CD4-positive, alpha-beta memory T cell (primary cell): ENCODE measurements at regions not wholly inside any gene's neighbourhood (a gene's known extent, or its start where the extent isn't known, plus 50 kb on each side); places are given as distances from the start of the nearest gene placed in this dataset.

Experiments used
- CTCF ChIA-PET: fragments of 350-600 bp; sonication (Branson Sonifier 250); formaldehyde crosslinking; loops from one replicate; lab custom pipeline; 2021; ENCODE audit warnings: inconsistent platforms; ENCODE audit not compliant: partially characterized antibody; lab: Charles Lee
- POLR2A ChIA-PET: fragments of 350-600 bp; sonication (Branson Sonifier 250); formaldehyde crosslinking; loops from one replicate; lab custom pipeline; 2021; ENCODE audit not compliant: partially characterized antibody; lab: Charles Lee
- DNase-seq, 5 donors: peaks; one replicate each; pipeline versions ENCODE4 v3.0.0 to v3.0.0-alpha.2; 2020 to 2022; ENCODE audit warnings: mixed read lengths in 1 of 5
- H3K27ac ChIP-seq: one replicate; pipeline ENCODE4 v1.7.0; 2013; ENCODE audit warnings: low read depth, low read length
- H3K27me3 ChIP-seq: 2 replicates; pipeline ENCODE4 v1.7.0; 2013; ENCODE audit warnings: mild to moderate bottlenecking, low read length, moderate library complexity; ENCODE audit not compliant: insufficient read depth
- H3K36me3 ChIP-seq: 2 replicates; pipeline ENCODE4 v1.7.0; 2013; ENCODE audit warnings: mild to moderate bottlenecking, low read length, moderate library complexity; ENCODE audit not compliant: insufficient read depth
- H3K4me1 ChIP-seq: 2 replicates; pipeline ENCODE4 v1.7.0; 2013; ENCODE audit warnings: mild to moderate bottlenecking, low read length, moderate library complexity; ENCODE audit not compliant: insufficient read depth
- H3K4me3 ChIP-seq, 2 donors: one replicate each; pipeline ENCODE4 v1.7.0; 2013; ENCODE audit warnings: low read length in 2 of 2, mild to moderate bottlenecking in 1 of 2
- H3K9me3 ChIP-seq, 2 donors: one replicate each; pipeline ENCODE4 v1.7.0; 2013; ENCODE audit warnings: low read length in 2 of 2, control low read depth in 1 of 2; ENCODE audit not compliant: control insufficient read depth in 1 of 2
- H3K27ac Mint-ChIP-seq, 7 donors: one replicate each; pipeline ENCODE4 v1.8.0; 2020 to 2021; ENCODE audit warnings: mixed read lengths in 7 of 7, mild to moderate bottlenecking in 6 of 7, inconsistent platforms in 3 of 7, moderate library complexity in 3 of 7
- H3K27me3 Mint-ChIP-seq, 2 donors: one replicate each; pipeline ENCODE4 v1.8.0; 2020 to 2021; ENCODE audit warnings: mixed read lengths in 2 of 2
- H3K36me3 Mint-ChIP-seq, 2 donors: one replicate each; pipeline ENCODE4 v1.8.0; 2020 to 2021; ENCODE audit warnings: mixed read lengths in 2 of 2, inconsistent platforms in 1 of 2, mild to moderate bottlenecking in 1 of 2
- H3K4me1 Mint-ChIP-seq, 4 donors: one replicate each; pipeline ENCODE4 v1.8.0; 2020 to 2021; ENCODE audit warnings: mixed read lengths in 4 of 4, mild to moderate bottlenecking in 1 of 4
- H3K4me3 Mint-ChIP-seq, 8 donors: one replicate each; pipeline ENCODE4 v1.8.0; 2020 to 2021; ENCODE audit warnings: mixed read lengths in 8 of 8, mild to moderate bottlenecking in 7 of 8, moderate library complexity in 6 of 8, inconsistent platforms in 3 of 8
- H3K9me3 Mint-ChIP-seq, 8 donors: one replicate each; pipeline ENCODE4 v1.8.0; 2020 to 2021; ENCODE audit warnings: mixed read lengths in 8 of 8, mild to moderate bottlenecking in 5 of 8, inconsistent platforms in 3 of 8, moderate library complexity in 1 of 8
- intact Hi-C: fragments of 100-400 bp; cut with micrococcal nuclease; formaldehyde crosslinking; loops from one replicate; pipeline ENCODE4 v1.15.1; 2023

DNA sequence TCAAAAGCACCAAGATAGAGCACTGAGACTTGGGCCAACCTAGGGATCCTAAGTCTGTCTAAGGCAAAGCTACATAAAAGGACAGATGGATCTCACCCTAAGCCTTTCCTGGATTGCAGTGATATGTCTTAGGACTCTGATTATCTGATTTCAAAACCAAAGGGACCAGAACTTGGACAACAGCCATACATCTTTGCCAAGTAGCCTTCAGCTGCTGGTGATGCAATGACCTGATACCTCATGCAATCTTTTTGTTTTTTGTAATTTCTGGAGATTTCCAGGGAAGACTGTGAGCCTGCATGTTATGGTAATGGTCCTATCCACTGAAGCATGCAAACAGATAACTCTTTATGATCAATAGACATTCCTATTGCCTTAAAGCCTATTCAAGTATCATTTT lies 230.4 kb upstream of the MTNR1B start:
- H3K27ac ChIP-seq: no peak overlapping the region
- ChIA-PET POLR2A (no interaction called here), CTCF (no interaction called here)
- no peaks in the 10 kb centered on the region for H3K36me3 Mint-ChIP-seq
- peaks cover 0 to 3% (median 0%) of the 10 kb centered on the region in 8 donors for H3K9me3 Mint-ChIP-seq
- no peak overlapping the region for H3K27ac Mint-ChIP-seq
- H3K36me3 ChIP-seq: no peaks in the 10 kb centered on the region
- DNase-seq: no peak
- H3K27me3 ChIP-seq: no peaks in the 10 kb centered on the region
- H3K4me3 ChIP-seq: no peak overlapping the region
- no peaks in the 10 kb centered on the region for H3K4me1 Mint-ChIP-seq
- H3K4me3 Mint-ChIP-seq: no peak overlapping the region
- intact Hi-C loops: no loop called here
- H3K4me1 ChIP-seq: no peaks in the 10 kb centered on the region
- H3K9me3 ChIP-seq: no peaks in the 10 kb centered on the region
- H3K27me3 Mint-ChIP-seq: no peaks in the 10 kb centered on the region

DNA sequence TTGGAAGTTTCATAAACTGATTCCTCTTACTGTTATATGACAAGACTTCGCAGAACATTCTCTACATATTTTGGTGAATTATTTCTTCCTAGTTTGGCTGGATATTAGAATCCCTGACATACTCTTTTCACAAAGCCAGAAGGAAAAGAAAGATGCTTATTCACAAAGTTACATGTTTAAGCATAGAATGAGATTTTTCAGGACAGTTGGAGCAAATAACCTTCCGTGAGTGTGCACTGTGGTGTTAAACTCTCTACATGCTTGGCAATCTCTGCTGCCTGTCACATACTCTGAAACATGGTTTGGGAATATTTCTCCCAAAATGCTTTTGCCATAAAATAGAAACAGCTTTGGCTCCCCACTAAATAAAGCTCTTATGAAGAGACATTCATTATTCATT lies 230.0 kb upstream of the MTNR1B start:
- POLR2A ChIA-PET: no interaction called here
- intact Hi-C loops: no loop called here
- no peaks in the 10 kb centered on the region for H3K9me3 ChIP-seq
- Mint-ChIP-seq H3K4me1 (no peaks in the 10 kb centered on the region), H3K36me3 (no peaks in the 10 kb centered on the region), H3K27ac (peak overlapping the region in 1 of 7 donors; percentile 14), H3K9me3 (peaks cover 0 to 3% (median 0%) of the 10 kb centered on the region in 8 donors), H3K4me3 (no peak overlapping the region), H3K27me3 (no peaks in the 10 kb centered on the region)
- H3K4me1 ChIP-seq: no peaks in the 10 kb centered on the region
- DNase-seq: no peak
- no peak overlapping the region for H3K4me3 ChIP-seq
- CTCF ChIA-PET: no interaction called here
- H3K36me3 ChIP-seq: no peaks in the 10 kb centered on the region
- no peak overlapping the region for H3K27ac ChIP-seq
- no peaks in the 10 kb centered on the region for H3K27me3 ChIP-seq

DNA sequence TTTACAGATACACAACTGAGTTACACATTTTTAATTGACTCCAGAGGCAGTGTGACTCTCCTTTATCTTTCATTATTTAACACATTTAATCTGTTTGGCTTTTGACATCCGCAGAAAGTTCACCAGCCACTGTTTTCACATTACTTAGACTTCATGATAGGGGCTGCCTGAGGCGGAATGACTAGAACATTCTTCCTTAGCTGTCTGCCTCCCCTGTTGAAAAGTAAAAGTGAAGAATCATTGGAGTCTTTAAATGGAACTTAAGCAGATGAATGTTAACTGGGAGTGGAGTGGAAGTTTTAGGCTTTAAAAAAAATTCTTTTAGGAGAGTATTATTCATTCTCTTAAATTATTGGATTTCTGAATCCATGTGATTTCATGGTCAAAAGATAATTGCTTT lies 229.2 kb upstream of the MTNR1B start:
- Histone ChIP-seq H3K4me3 (no peak overlapping the region), H3K27me3 (no peaks in the 10 kb centered on the region), H3K36me3 (no peaks in the 10 kb centered on the region), H3K4me1 (no peaks in the 10 kb centered on the region), H3K27ac (no peak overlapping the region), H3K9me3 (no peaks in the 10 kb centered on the region)
- Mint-ChIP-seq H3K4me1 (no peaks in the 10 kb centered on the region), H3K36me3 (no peaks in the 10 kb centered on the region), H3K27ac (no peak overlapping the region), H3K27me3 (no peaks in the 10 kb centered on the region), H3K9me3 (peaks cover 0 to 4% (median 0%) of the 10 kb centered on the region in 8 donors), H3K4me3 (no peak overlapping the region)
- CTCF ChIA-PET: no interaction called here
- no peak for DNase-seq
- intact Hi-C loops: no loop called here
- POLR2A ChIA-PET: no interaction called here

DNA sequence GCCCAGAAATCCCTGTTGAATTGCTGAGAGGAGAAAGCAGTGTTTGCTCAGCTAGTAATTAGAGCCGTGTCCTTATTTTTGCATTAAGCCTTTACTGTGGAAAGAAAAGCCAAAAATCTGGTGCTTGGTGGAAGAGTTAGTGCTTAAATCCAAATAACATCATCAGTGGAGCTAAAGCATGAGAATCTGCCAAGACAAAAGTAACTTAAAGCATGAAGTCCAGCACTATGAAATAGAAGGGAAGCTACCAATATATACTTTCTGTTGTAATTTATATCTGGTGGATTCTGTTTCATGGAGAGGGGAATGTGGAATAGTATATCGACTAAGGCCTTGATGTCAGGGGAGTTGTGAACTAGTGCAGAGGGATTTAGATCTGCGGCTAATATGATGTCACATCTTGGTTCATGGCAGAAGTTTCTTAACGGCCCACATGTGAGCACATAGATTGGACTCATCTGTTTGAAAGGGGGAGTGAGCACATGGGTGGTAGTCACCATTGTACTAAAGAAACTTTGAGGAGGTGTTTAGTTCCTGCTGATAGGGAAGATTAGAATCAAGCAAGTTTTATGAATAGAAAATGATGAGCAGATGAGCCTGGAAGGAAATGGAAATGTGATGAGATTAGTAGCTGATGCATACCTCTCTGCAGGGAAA lies 224.4 kb upstream of the MTNR1B start:
- Histone ChIP-seq H3K4me3 (no peak overlapping the region), H3K9me3 (no peaks in the 10 kb centered on the region), H3K36me3 (no peaks in the 10 kb centered on the region), H3K27ac (no peak overlapping the region), H3K4me1 (no peaks in the 10 kb centered on the region), H3K27me3 (no peaks in the 10 kb centered on the region)
- no peak overlapping the region for H3K4me3 Mint-ChIP-seq
- no peaks in the 10 kb centered on the region for H3K27me3 Mint-ChIP-seq
- H3K36me3 Mint-ChIP-seq: no peaks in the 10 kb centered on the region
- intact Hi-C loops: no loop called here
- DNase-seq: no peak
- POLR2A ChIA-PET: no interaction called here
- CTCF ChIA-PET: no interaction called here
- no peak overlapping the region for H3K27ac Mint-ChIP-seq
- no peaks in the 10 kb centered on the region for H3K4me1 Mint-ChIP-seq
- peaks cover 0 to 6% (median 2%) of the 10 kb centered on the region in 8 donors for H3K9me3 Mint-ChIP-seq

DNA sequence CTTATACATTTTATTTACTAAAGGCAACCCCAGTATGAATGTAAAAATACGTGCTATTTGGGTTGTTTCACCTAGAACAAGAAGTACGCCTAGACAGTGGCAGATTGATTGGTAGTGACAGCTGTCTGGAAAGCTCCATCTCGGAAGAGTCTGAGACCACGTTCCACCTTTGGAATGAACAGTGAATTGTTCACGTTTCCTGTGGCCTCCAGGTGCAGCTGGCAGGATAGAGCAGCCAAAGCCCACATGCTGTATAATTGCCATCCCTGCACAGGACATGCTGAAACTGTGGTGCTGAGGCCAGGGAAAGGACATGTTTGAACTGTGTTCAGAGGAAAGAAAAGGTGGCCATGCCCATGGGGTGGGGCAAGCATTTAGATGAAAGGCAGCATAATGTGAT lies 218.7 kb upstream of the MTNR1B start:
- intact Hi-C loops: no loop called here
- H3K9me3 Mint-ChIP-seq: peaks cover 0 to 9% (median 0%) of the 10 kb centered on the region in 8 donors
- H3K27ac Mint-ChIP-seq: no peak overlapping the region
- Histone ChIP-seq H3K4me3 (no peak overlapping the region), H3K4me1 (no peaks in the 10 kb centered on the region), H3K9me3 (no peaks in the 10 kb centered on the region), H3K27ac (no peak overlapping the region), H3K36me3 (no peaks in the 10 kb centered on the region), H3K27me3 (no peaks in the 10 kb centered on the region)
- DNase-seq: no peak
- no peaks in the 10 kb centered on the region for H3K4me1 Mint-ChIP-seq
- H3K27me3 Mint-ChIP-seq: no peaks in the 10 kb centered on the region
- H3K36me3 Mint-ChIP-seq: no peaks in the 10 kb centered on the region
- no peak overlapping the region for H3K4me3 Mint-ChIP-seq
- POLR2A ChIA-PET: no interaction called here
- CTCF ChIA-PET: no interaction called here

DNA sequence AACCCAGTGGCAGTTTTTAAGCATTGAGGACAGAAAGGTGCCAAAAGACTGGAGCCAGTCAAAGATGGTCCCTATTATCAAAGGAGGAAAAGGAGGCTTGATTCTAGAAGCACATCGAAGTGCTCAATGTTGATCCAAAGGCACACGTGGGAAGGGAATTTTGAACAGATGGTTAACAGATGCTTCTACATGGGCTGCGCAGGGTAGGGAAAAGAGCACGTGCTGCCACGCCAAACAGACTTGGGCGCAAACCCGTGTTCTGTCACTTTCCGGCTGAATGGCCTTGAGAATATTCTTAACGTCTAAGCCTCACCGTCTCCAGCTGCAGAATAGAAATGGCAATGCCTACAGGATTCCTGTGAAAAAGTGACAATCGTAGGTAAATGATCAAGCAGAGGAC lies 217.9 kb upstream of the MTNR1B start:
- Histone ChIP-seq H3K9me3 (no peaks in the 10 kb centered on the region), H3K27ac (no peak overlapping the region), H3K27me3 (no peaks in the 10 kb centered on the region), H3K4me1 (no peaks in the 10 kb centered on the region), H3K4me3 (no peak overlapping the region), H3K36me3 (no peaks in the 10 kb centered on the region)
- DNase-seq: no peak
- H3K4me1 Mint-ChIP-seq: no peaks in the 10 kb centered on the region
- POLR2A ChIA-PET: no interaction called here
- no peak overlapping the region for H3K4me3 Mint-ChIP-seq
- H3K27ac Mint-ChIP-seq: no peak overlapping the region
- intact Hi-C loops: no loop called here
- CTCF ChIA-PET: no interaction called here
- peaks cover 0 to 9% (median 0%) of the 10 kb centered on the region in 8 donors for H3K9me3 Mint-ChIP-seq
- H3K27me3 Mint-ChIP-seq: no peaks in the 10 kb centered on the region
- H3K36me3 Mint-ChIP-seq: no peaks in the 10 kb centered on the region

DNA sequence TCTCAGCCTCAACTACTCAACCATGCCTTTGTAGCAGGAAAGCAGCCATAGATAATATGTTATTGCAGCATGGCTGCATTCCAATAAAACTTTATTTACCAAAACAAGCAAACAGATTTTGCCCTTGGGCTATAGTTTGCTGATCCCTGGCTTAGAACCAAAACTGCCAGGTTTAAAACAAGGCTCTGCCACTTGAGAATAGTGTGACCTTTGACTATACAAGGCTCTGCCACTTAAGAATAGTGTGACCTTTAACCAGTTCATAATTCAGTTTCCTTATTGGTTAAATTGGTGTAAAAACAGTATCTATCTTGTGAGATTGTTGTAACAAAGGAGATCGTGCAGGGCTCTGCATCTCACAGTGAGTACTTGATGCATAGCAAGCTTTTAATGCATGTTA lies 217.3 kb upstream of the MTNR1B start:
- Mint-ChIP-seq H3K9me3 (peaks cover 0 to 9% (median 0%) of the 10 kb centered on the region in 8 donors), H3K27ac (no peak overlapping the region), H3K27me3 (no peaks in the 10 kb centered on the region), H3K4me1 (no peaks in the 10 kb centered on the region), H3K4me3 (no peak overlapping the region), H3K36me3 (no peaks in the 10 kb centered on the region)
- Histone ChIP-seq H3K27me3 (no peaks in the 10 kb centered on the region), H3K4me3 (no peak overlapping the region), H3K9me3 (no peaks in the 10 kb centered on the region), H3K36me3 (no peaks in the 10 kb centered on the region), H3K27ac (no peak overlapping the region), H3K4me1 (no peaks in the 10 kb centered on the region)
- ChIA-PET CTCF (no interaction called here), POLR2A (no interaction called here)
- DNase-seq: no peak
- intact Hi-C loops: no loop called here

DNA sequence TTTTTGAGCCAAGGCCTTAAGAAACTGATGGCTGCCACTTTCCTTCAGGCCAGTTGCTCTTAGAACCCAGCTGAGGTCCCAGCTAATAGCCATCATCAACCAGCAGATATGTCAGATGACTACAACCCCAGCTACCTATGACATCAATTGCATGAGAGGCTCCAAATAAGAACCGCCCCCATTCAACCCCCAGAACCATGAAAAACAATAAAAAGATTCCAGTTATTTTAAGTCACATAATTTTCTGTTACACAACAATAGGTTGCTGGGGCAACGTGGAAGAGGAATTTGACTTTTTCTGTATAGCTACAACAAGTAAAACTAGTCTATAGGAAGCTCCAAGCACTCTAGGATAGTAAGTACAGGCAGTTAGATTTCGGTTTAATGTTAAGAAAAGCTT lies 216.3 kb upstream of the MTNR1B start:
- Histone ChIP-seq H3K4me1 (no peaks in the 10 kb centered on the region), H3K4me3 (no peak overlapping the region), H3K9me3 (no peaks in the 10 kb centered on the region), H3K27ac (no peak overlapping the region), H3K36me3 (no peaks in the 10 kb centered on the region), H3K27me3 (no peaks in the 10 kb centered on the region)
- ChIA-PET POLR2A (no interaction called here), CTCF (no interaction called here)
- DNase-seq: no peak
- Mint-ChIP-seq H3K9me3 (peaks cover 0 to 4% (median 0%) of the 10 kb centered on the region in 8 donors), H3K4me1 (no peaks in the 10 kb centered on the region), H3K27ac (no peak overlapping the region), H3K27me3 (no peaks in the 10 kb centered on the region), H3K4me3 (no peak overlapping the region), H3K36me3 (no peaks in the 10 kb centered on the region)
- intact Hi-C loops: no loop called here
